Endothelial cell (in vitro differentiated cells): ENCODE measurements at regions not wholly inside any gene's neighbourhood (a gene's known extent, or its start where the extent isn't known, plus 50 kb on each side); places are given as distances from the start of the nearest gene placed in this dataset.

Source experiments
- DNase-seq: peaks from one replicate; pipeline ENCODE4 v3.0.0; 2021; ENCODE audit warnings: low spot score
- H3K27ac Mint-ChIP-seq: one replicate; pipeline ENCODE4 v1.8.0; 2021; ENCODE audit warnings: mixed read lengths, inconsistent platforms; ENCODE audit not compliant: unreplicated experiment
- H3K27me3 Mint-ChIP-seq: one replicate; pipeline ENCODE4 v1.8.0; 2021; ENCODE audit warnings: mild to moderate bottlenecking, moderate library complexity, mixed read lengths, inconsistent platforms; ENCODE audit not compliant: unreplicated experiment
- H3K36me3 Mint-ChIP-seq: one replicate; pipeline ENCODE4 v1.8.0; 2021; ENCODE audit warnings: mild to moderate bottlenecking, low read depth, mixed read lengths, inconsistent platforms; ENCODE audit not compliant: unreplicated experiment
- H3K4me1 Mint-ChIP-seq: one replicate; pipeline ENCODE4 v1.8.0; 2021; ENCODE audit warnings: mild to moderate bottlenecking, mixed read lengths, inconsistent platforms; ENCODE audit not compliant: unreplicated experiment
- H3K4me3 Mint-ChIP-seq: one replicate; pipeline ENCODE4 v1.8.0; 2021; ENCODE audit warnings: mild to moderate bottlenecking, mixed read lengths, inconsistent platforms; ENCODE audit not compliant: unreplicated experiment
- H3K9me3 Mint-ChIP-seq: one replicate; pipeline ENCODE4 v1.8.0; 2021; ENCODE audit warnings: mixed read lengths, inconsistent platforms; ENCODE audit not compliant: unreplicated experiment
- TF ChIP-seq, protein P1 (sequence below): fragments of 200-600 bp; sonication (generic); IDR thresholded peaks from one replicate; pipeline ENCODE4 v1.5.0; 2021; ENCODE audit warnings: antibody characterized with exemption; ENCODE audit not compliant: unreplicated experiment

DNA sequence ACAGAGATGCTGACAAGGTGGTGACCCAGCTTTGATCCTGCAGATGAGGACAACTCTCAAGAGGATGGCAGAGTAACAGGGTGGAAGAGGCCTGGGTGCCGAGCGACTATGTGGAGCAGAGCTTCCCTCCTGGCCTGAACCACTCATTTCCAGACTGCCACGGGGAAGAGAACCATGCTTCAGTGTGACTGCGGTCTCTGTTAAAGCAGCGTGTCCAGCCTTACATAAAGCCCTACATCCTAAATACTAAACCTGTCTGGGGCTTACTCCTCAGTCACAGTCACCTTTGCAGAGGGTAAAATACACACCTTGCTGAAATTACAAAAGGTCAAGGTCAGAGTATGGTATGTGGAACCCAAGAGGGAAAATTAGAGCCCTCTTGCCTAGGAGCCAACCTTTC, 312.9 kb downstream of the CDC5L start:
- Mint-ChIP-seq H3K4me3 (no peak overlapping the region), H3K27ac (no peak overlapping the region), H3K27me3 (peaks cover 3% of the 10 kb centered on the region), H3K36me3 (no peaks in the 10 kb centered on the region), H3K9me3 (no peaks in the 10 kb centered on the region), H3K4me1 (no peaks in the 10 kb centered on the region)
- DNase-seq: no peak
- TF ChIP-seq, protein P1, sequence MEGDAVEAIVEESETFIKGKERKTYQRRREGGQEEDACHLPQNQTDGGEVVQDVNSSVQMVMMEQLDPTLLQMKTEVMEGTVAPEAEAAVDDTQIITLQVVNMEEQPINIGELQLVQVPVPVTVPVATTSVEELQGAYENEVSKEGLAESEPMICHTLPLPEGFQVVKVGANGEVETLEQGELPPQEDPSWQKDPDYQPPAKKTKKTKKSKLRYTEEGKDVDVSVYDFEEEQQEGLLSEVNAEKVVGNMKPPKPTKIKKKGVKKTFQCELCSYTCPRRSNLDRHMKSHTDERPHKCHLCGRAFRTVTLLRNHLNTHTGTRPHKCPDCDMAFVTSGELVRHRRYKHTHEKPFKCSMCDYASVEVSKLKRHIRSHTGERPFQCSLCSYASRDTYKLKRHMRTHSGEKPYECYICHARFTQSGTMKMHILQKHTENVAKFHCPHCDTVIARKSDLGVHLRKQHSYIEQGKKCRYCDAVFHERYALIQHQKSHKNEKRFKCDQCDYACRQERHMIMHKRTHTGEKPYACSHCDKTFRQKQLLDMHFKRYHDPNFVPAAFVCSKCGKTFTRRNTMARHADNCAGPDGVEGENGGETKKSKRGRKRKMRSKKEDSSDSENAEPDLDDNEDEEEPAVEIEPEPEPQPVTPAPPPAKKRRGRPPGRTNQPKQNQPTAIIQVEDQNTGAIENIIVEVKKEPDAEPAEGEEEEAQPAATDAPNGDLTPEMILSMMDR: no peak

- DNase-seq: no peak
- Mint-ChIP-seq H3K9me3 (no peaks in the 10 kb centered on the region), H3K36me3 (no peaks in the 10 kb centered on the region), H3K4me3 (no peak overlapping the region), H3K27ac (no peak overlapping the region), H3K4me1 (no peaks in the 10 kb centered on the region), H3K27me3 (peaks cover 3% of the 10 kb centered on the region)
- TF ChIP-seq, protein P1: no peak
Observed at GRCh38 chr6:44701038-44701636, 313.6 kb downstream of the CDC5L start.

GRCh38 chr6:44701637-44702101, 314.2 kb downstream of the CDC5L start:
- TF ChIP-seq, protein P1: no peak
- Mint-ChIP-seq H3K27ac (no peak overlapping the region), H3K9me3 (no peaks in the 10 kb centered on the region), H3K4me1 (no peaks in the 10 kb centered on the region), H3K36me3 (no peaks in the 10 kb centered on the region), H3K27me3 (peaks cover 3% of the 10 kb centered on the region), H3K4me3 (no peak overlapping the region)
- DNase-seq: no peak

DNA sequence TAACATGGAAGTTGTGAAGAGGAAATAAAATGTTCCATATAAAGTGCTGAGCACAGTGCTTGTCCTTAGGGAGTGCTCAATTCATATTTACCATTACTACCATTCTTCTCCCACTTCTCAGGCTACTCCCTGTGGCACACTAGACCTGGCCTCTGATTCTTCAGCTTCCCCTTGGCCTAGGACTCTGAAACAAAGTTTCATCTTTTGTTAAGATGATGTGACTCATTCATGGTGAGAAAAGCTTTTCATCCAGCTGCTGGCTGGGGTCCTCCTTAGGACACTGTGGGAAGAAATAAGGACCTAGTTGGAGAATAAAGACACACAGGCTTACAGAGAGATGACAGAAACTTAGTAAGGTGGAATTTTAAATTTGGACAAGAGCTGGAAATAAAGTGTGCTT, 314.8 kb downstream of the CDC5L start:
- Mint-ChIP-seq H3K27me3 (peaks cover 3% of the 10 kb centered on the region), H3K4me1 (no peaks in the 10 kb centered on the region), H3K27ac (no peak overlapping the region), H3K4me3 (no peak overlapping the region), H3K36me3 (no peaks in the 10 kb centered on the region), H3K9me3 (no peaks in the 10 kb centered on the region)
- DNase-seq: no peak
- TF ChIP-seq, protein P1: no peak

GRCh38 chr6:44704240-44705150, 317.0 kb downstream of the CDC5L start:
- DNase-seq: no peak

More at GRCh38 chr6:44704240-44705150, 317.0 kb downstream of the CDC5L start:
- peaks cover 3% of the 10 kb centered on the region for H3K27me3 Mint-ChIP-seq
- TF ChIP-seq, protein P1: no peak
- H3K4me1 Mint-ChIP-seq: no peaks in the 10 kb centered on the region
- no peak overlapping the region for H3K27ac Mint-ChIP-seq
- H3K4me3 Mint-ChIP-seq: no peak overlapping the region
- H3K36me3 Mint-ChIP-seq: no peaks in the 10 kb centered on the region
- no peaks in the 10 kb centered on the region for H3K9me3 Mint-ChIP-seq
